Vagina (tissue), 2 donors: ENCODE measurements at regions not wholly inside any gene's neighbourhood (a gene's known extent, or its start where the extent isn't known, plus 50 kb on each side); places are given as distances from the start of the nearest gene placed in this dataset.

Source experiments
- POLR2A ChIP-seq, 2 donors: fragments of 450-650 bp; IDR thresholded peaks; one replicate each; pipeline ENCODE4 v1.6.1; 2017; ENCODE audit warnings: antibody characterized with exemption in 2 of 2, mild to moderate bottlenecking in 2 of 2, moderate library complexity in 2 of 2
- POLR2AphosphoS5 ChIP-seq, 2 donors: sonication (generic); formaldehyde crosslinking; IDR thresholded peaks; one replicate each; pipeline ENCODE4 v1.9.0; 2017; ENCODE audit warnings: antibody characterized with exemption in 2 of 2, mild to moderate bottlenecking in 2 of 2, low read depth in 1 of 2; ENCODE audit not compliant: insufficient read depth in 1 of 2
- TF ChIP-seq, protein P1 (sequence below), 3 experiments: fragments of 450-650 bp in 2 of 3; fragments of 200-600 bp in 1 of 3; sonication (generic) in 1 of 3; IDR thresholded peaks; one replicate each; pipeline ENCODE4 v1.5.1; 2017 to 2019; ENCODE audit warnings: antibody characterized with exemption in 3 of 3, mild to moderate bottlenecking in 2 of 3, moderate library complexity in 2 of 3

DNA sequence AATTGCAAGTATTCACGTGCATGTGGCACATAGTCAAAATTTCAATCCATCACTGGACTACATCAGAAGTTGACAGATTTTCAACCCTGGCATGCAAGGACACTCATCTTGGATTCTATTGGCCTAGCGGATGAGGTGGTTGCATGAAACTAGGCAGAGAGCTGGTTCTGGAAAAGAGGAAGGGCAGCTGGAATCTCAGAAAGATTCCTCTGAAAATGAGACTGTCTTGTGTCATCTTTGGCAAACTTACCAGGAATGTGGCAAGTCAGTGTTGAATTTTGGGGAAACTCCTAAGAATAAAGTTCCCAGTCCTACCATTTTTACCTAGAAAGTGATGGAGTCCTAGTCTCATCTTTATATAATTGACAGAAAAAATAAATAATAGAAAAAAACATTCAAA is 384.3 kb upstream of the NR2F2 start:
- TF ChIP-seq, protein P1, sequence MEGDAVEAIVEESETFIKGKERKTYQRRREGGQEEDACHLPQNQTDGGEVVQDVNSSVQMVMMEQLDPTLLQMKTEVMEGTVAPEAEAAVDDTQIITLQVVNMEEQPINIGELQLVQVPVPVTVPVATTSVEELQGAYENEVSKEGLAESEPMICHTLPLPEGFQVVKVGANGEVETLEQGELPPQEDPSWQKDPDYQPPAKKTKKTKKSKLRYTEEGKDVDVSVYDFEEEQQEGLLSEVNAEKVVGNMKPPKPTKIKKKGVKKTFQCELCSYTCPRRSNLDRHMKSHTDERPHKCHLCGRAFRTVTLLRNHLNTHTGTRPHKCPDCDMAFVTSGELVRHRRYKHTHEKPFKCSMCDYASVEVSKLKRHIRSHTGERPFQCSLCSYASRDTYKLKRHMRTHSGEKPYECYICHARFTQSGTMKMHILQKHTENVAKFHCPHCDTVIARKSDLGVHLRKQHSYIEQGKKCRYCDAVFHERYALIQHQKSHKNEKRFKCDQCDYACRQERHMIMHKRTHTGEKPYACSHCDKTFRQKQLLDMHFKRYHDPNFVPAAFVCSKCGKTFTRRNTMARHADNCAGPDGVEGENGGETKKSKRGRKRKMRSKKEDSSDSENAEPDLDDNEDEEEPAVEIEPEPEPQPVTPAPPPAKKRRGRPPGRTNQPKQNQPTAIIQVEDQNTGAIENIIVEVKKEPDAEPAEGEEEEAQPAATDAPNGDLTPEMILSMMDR (IDR thresholded peaks at IDR 0.05), result no peak
- TF ChIP-seq POLR2A (IDR thresholded peaks at IDR 0.05) (no peak), POLR2AphosphoS5 (IDR thresholded peaks at IDR 0.05; ENCODE audit: insufficient read depth in 1 of 2, low read depth in 1 of 2) (no peak)
